Thoracic aorta (tissue), 2 donors: ENCODE measurements at regions not wholly inside any gene's neighbourhood (a gene's known extent, or its start where the extent isn't known, plus 50 kb on each side); places are given as distances from the start of the nearest gene placed in this dataset.
"Not testable (repeated sequence)": the region's sequence is repeated elsewhere in the genome, so short reads cannot be mapped to it uniquely, and the experiment has no call there.

Experiments used
- ATAC-seq: fragments of 150-250 bp; one replicate; pipeline ENCODE4 v1.8.0; 2017; ENCODE audit warnings: low read depth; ENCODE audit not compliant: insufficient number of reproducible peaks, low FRiP score
- DNase-seq: peaks from one replicate; pipeline ENCODE4 v3.0.0-alpha.2; 2020; ENCODE audit warnings: low spot score
- H3K27ac ChIP-seq, 2 donors: fragments of 200-600 bp; sonication (generic); 1 replicate in 1 of 2; 2 replicates in 1 of 2; pipeline ENCODE4 v1.5.1; 2016; ENCODE audit warnings: mild to moderate bottlenecking in 2 of 2, moderate library complexity in 2 of 2
- H3K27me3 ChIP-seq: fragments of 200-600 bp; sonication (generic); replicated peaks from 2 replicates; pipeline ENCODE4 v1.6.0; 2016; ENCODE audit warnings: mild to moderate bottlenecking; ENCODE audit not compliant: insufficient read depth
- H3K36me3 ChIP-seq: fragments of 200-600 bp; sonication (generic); one replicate; pipeline ENCODE4 v1.5.1; 2016
- H3K4me1 ChIP-seq, 2 donors: fragments of 200-600 bp; sonication (generic); 1 replicate in 1 of 2; 2 replicates in 1 of 2; pipeline versions ENCODE4 v1.5.1 to v1.6.0; 2016; ENCODE audit warnings: low read depth in 2 of 2, mild to moderate bottlenecking in 1 of 2; ENCODE audit not compliant: control insufficient read depth in 1 of 2
- H3K4me3 ChIP-seq: fragments of 200-600 bp; sonication (generic); 2 replicates; pipeline ENCODE4 v1.5.1; 2016; ENCODE audit warnings: mild to moderate bottlenecking
- H3K9me3 ChIP-seq: fragments of 200-600 bp; sonication (generic); 2 replicates; pipeline ENCODE4 v1.5.1; 2016
- CTCF ChIP-seq: fragments of 200-600 bp; sonication (generic); IDR thresholded peaks from one replicate; pipeline ENCODE4 v1.5.1; 2019; ENCODE audit warnings: antibody characterized with exemption

GRCh38 chr4:59759082-59759825 is 1440.9 kb upstream of the ADGRL3 start:
- H3K27ac ChIP-seq, result no peak overlapping the region
- DNase-seq (no peak), ATAC-seq (no peak)
- H3K4me1 ChIP-seq, result no peaks in the 10 kb centered on the region
- no peaks in the 10 kb centered on the region for H3K27me3 ChIP-seq
- no peak overlapping the region for H3K4me3 ChIP-seq
- TF ChIP-seq CTCF, result no peak
- no peaks in the 10 kb centered on the region for H3K36me3 ChIP-seq
- H3K9me3 ChIP-seq, result no peaks in the 10 kb centered on the region

- Histone ChIP-seq H3K27ac (no peak overlapping the region), H3K4me3 (no peak overlapping the region), H3K36me3 (no peaks in the 10 kb centered on the region), H3K9me3 (no peaks in the 10 kb centered on the region), H3K27me3 (no peaks in the 10 kb centered on the region), H3K4me1 (no peaks in the 10 kb centered on the region)
- ATAC-seq (no peak), DNase-seq (no peak)
- TF ChIP-seq CTCF, result no peak
Observed at GRCh38 chr4:59762344-59762743, 1437.8 kb upstream of the ADGRL3 start.

- no peaks in the 10 kb centered on the region for H3K9me3 ChIP-seq
- no peak for ATAC-seq
- H3K4me3 ChIP-seq, result no peak overlapping the region
- no peaks in the 10 kb centered on the region for H3K27me3 ChIP-seq
- no peaks in the 10 kb centered on the region for H3K36me3 ChIP-seq
- no peak overlapping the region for H3K27ac ChIP-seq
- H3K4me1 ChIP-seq, result no peaks in the 10 kb centered on the region
- no peak for TF ChIP-seq CTCF
- no peak for DNase-seq
Observed at GRCh38 chr4:59770601-59771264, 1429.4 kb upstream of the ADGRL3 start.

GRCh38 chr4:59772641-59773139 is 1427.4 kb upstream of the ADGRL3 start:
- no peak for TF ChIP-seq CTCF
- DNase-seq (no peak), ATAC-seq (no peak)
- Histone ChIP-seq H3K4me1 (no peaks in the 10 kb centered on the region), H3K4me3 (no peak overlapping the region), H3K36me3 (no peaks in the 10 kb centered on the region), H3K27me3 (no peaks in the 10 kb centered on the region), H3K27ac (no peak overlapping the region), H3K9me3 (no peaks in the 10 kb centered on the region)

GRCh38 chr4:59780271-59780670 is 1419.9 kb upstream of the ADGRL3 start:
- H3K4me3 ChIP-seq, H3K9me3 ChIP-seq, H3K4me1 ChIP-seq, H3K27ac ChIP-seq, H3K27me3 ChIP-seq, ATAC-seq, H3K36me3 ChIP-seq, DNase-seq: not testable (repeated sequence)
